OCI-LY1 (cell line): ENCODE measurements at regions not wholly inside any gene's neighbourhood (a gene's known extent, or its start where the extent isn't known, plus 50 kb on each side); places are given as distances from the start of the nearest gene placed in this dataset.

Experiments used
- H2AFZ ChIP-seq: fragments of 200-600 bp; sonication (generic), shearing (Covaris generic); 2 replicates; pipeline ENCODE4 v1.6.0; 2014; ENCODE audit warnings: antibody characterized with exemption, mild to moderate bottlenecking, low read length
- H3F3A ChIP-seq: fragments of 200-600 bp; sonication (generic), shearing (Covaris generic); 2 replicates; pipeline ENCODE4 v1.6.0; 2014; ENCODE audit warnings: mild to moderate bottlenecking, antibody characterized with exemption, low read length, moderate library complexity; ENCODE audit not compliant: insufficient read depth
- H3K27ac ChIP-seq: fragments of 200-600 bp; sonication (generic); 2 replicates; pipeline ENCODE4 v1.5.1; 2014; ENCODE audit warnings: low read length, mixed run types, mild to moderate bottlenecking, low read depth; ENCODE audit not compliant: poor library complexity, severe bottlenecking
- H3K27me3 ChIP-seq: fragments of 200-600 bp; sonication (generic); 2 replicates; pipeline ENCODE4 v1.6.0; 2014; ENCODE audit warnings: antibody characterized with exemption, mild to moderate bottlenecking, low read length, moderate library complexity; ENCODE audit not compliant: insufficient read depth
- H3K36me3 ChIP-seq: fragments of 200-600 bp; sonication (generic); 2 replicates; pipeline ENCODE4 v1.6.1; 2014; ENCODE audit warnings: mild to moderate bottlenecking, antibody characterized with exemption, low read length, moderate library complexity, mixed read lengths; ENCODE audit not compliant: insufficient read depth
- H3K4me1 ChIP-seq: fragments of 200-600 bp; sonication (generic); 2 replicates; pipeline ENCODE4 v1.5.1; 2014; ENCODE audit warnings: mild to moderate bottlenecking, low read length, moderate library complexity; ENCODE audit not compliant: insufficient read depth, severe bottlenecking
- H3K4me2 ChIP-seq: fragments of 200-600 bp; sonication (generic), shearing (Covaris generic); 2 replicates; pipeline ENCODE4 v1.6.1; 2014; ENCODE audit warnings: low read length
- H3K4me3 ChIP-seq: fragments of 200-600 bp; sonication (generic); 2 replicates; pipeline ENCODE4 v1.5.1; 2014; ENCODE audit warnings: low read length, low read depth, mild to moderate bottlenecking, mixed read lengths; ENCODE audit not compliant: poor library complexity, severe bottlenecking
- H3K79me2 ChIP-seq: fragments of 200-600 bp; shearing (Covaris generic); 2 replicates; pipeline ENCODE4 v1.6.1; 2016; ENCODE audit warnings: mixed run types, low read length, mixed read lengths; ENCODE audit not compliant: insufficient read depth
- H3K9ac ChIP-seq: fragments of 200-600 bp; sonication (generic), shearing (Covaris generic); 2 replicates; pipeline ENCODE4 v1.6.1; 2014; ENCODE audit warnings: mild to moderate bottlenecking, low read length, mixed read lengths
- H3K9me2 ChIP-seq: fragments of 200-600 bp; sonication (generic), shearing (Covaris generic); 2 replicates; pipeline ENCODE4 v1.6.1; 2014; ENCODE audit warnings: low read depth, mild to moderate bottlenecking, low read length, mixed read lengths
- H3K9me3 ChIP-seq: fragments of 200-600 bp; shearing (Covaris generic); 2 replicates; pipeline ENCODE4 v1.6.1; 2014; ENCODE audit warnings: low read length, mixed read lengths
- H4K20me1 ChIP-seq: fragments of 200-600 bp; sonication (generic), shearing (Covaris generic); 2 replicates; pipeline ENCODE4 v1.6.0; 2016; ENCODE audit warnings: mild to moderate bottlenecking, low read length; ENCODE audit not compliant: insufficient read depth
- EZH2 ChIP-seq: fragments of 200-600 bp; sonication (generic), shearing (Covaris generic); IDR thresholded peaks from 2 replicates; pipeline ENCODE4 v1.8.0; 2017; ENCODE audit warnings: borderline replicate concordance, mixed run types, mild to moderate bottlenecking, antibody characterized with exemption, low read length, moderate library complexity, mixed read lengths
- TF ChIP-seq, protein P1 (sequence below): fragments of 200-600 bp; sonication (generic), shearing (Covaris generic); IDR thresholded peaks from 2 replicates; pipeline ENCODE4 v1.5.1; 2017; ENCODE audit warnings: mild to moderate bottlenecking, antibody characterized with exemption, low read length, moderate library complexity, mixed read lengths

DNA sequence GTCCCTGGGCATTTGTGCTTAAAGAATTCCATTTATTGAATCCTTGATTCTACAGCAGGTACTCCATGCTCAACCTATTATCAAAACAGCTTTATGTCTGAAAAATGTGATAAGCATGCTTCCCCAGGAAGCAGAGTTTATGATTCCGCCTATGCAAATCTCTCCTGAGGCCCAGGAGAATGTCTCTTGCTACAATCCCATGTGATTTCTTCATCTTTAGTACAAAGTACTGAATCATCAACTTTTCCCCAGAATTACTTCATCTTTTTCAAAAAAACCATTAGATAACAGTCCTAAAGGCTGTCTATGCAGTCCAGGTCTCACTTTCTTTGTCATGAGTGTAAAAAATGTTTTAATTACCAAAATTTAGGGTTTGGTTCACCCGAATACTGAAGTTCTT, 130.2 kb upstream of the ADAMTSL1 start:
- H4K20me1 ChIP-seq = no peaks in the 10 kb centered on the region
- H3K27ac ChIP-seq = no peak overlapping the region
- no peak overlapping the region for H3K4me3 ChIP-seq
- H2AFZ ChIP-seq = no peak overlapping the region
- TF ChIP-seq, protein P1, sequence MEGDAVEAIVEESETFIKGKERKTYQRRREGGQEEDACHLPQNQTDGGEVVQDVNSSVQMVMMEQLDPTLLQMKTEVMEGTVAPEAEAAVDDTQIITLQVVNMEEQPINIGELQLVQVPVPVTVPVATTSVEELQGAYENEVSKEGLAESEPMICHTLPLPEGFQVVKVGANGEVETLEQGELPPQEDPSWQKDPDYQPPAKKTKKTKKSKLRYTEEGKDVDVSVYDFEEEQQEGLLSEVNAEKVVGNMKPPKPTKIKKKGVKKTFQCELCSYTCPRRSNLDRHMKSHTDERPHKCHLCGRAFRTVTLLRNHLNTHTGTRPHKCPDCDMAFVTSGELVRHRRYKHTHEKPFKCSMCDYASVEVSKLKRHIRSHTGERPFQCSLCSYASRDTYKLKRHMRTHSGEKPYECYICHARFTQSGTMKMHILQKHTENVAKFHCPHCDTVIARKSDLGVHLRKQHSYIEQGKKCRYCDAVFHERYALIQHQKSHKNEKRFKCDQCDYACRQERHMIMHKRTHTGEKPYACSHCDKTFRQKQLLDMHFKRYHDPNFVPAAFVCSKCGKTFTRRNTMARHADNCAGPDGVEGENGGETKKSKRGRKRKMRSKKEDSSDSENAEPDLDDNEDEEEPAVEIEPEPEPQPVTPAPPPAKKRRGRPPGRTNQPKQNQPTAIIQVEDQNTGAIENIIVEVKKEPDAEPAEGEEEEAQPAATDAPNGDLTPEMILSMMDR = no peak
- TF ChIP-seq EZH2 = no peak
- no peaks in the 10 kb centered on the region for H3K9me3 ChIP-seq
- no peaks in the 10 kb centered on the region for H3F3A ChIP-seq
- H3K79me2 ChIP-seq = no peaks in the 10 kb centered on the region
- H3K4me2 ChIP-seq = no peak overlapping the region
- H3K9ac ChIP-seq = no peak overlapping the region
- no peaks in the 10 kb centered on the region for H3K36me3 ChIP-seq
- no peaks in the 10 kb centered on the region for H3K9me2 ChIP-seq
- no peaks in the 10 kb centered on the region for H3K4me1 ChIP-seq
- 0 out of 2 replicates have a peak, but pooled peaks cover 4% of the 10 kb centered on the region for H3K27me3 ChIP-seq

DNA sequence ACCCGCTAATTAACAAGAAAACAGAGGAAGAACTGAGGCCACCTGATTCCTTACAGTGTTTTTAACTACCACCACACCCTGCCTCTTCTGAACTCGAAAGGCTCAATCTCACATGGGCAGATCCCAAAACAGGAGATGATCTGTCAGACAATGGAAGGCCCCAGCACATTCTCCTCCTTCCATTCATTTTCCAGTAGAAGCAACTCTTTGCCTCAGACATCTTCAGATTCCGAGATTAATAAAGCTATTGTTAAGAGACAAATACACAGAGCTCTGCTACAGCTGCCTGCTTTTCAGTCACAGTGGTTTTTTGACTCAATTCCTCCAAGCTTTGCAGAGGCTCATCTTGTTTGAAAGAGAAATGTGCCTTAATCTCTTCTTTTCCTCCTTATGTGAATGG, 127.2 kb upstream of the ADAMTSL1 start:
- H3K27me3 ChIP-seq = 0 out of 2 replicates have a peak, but pooled peaks cover 4% of the 10 kb centered on the region
- TF ChIP-seq, protein P1 = no peak
- TF ChIP-seq EZH2 = no peak
- no peaks in the 10 kb centered on the region for H3F3A ChIP-seq
- no peaks in the 10 kb centered on the region for H3K79me2 ChIP-seq
- no peaks in the 10 kb centered on the region for H3K4me1 ChIP-seq
- H3K4me3 ChIP-seq = no peak overlapping the region
- H3K36me3 ChIP-seq = no peaks in the 10 kb centered on the region
- H3K9me3 ChIP-seq = no peaks in the 10 kb centered on the region
- no peaks in the 10 kb centered on the region for H4K20me1 ChIP-seq
- H3K9me2 ChIP-seq = no peaks in the 10 kb centered on the region
- no peak overlapping the region for H3K27ac ChIP-seq
- H3K4me2 ChIP-seq = no peak overlapping the region
- H2AFZ ChIP-seq = no peak overlapping the region
- H3K9ac ChIP-seq = no peak overlapping the region

DNA sequence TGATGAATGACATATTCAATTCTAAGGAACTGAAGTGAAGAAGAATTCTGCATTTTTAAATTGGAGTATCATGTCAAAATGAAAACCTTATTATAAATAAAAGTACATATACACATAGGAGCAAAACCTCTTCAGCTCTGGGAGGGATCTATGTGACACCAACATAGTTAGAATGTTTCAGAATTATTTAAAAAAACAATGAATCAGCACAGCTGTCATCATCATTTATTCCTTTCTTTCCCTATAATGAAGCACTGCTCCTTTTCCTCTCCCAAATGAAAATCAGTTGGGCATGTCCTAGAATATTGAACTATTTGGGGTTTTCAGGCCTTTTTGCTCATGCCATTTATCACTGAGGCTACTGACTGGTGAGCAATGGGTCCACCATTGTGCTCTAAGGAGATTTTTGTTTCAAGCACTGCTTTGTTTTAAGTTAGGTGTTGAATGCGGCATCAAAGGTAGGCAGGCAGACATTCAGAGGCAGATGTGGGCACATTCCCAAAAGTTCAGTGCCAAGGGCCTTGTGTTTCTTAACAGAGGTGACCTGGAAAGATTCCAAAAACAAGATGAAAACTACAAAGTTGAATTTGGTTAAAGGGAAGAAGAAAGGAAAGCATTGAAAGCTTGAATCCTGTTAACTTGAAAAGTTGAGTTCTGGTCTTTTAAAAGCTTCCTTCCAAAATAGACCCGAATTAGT, 126.4 kb upstream of the ADAMTSL1 start:
- Histone ChIP-seq H3K79me2 (no peaks in the 10 kb centered on the region), H3K4me3 (no peak overlapping the region), H2AFZ (no peak overlapping the region), H4K20me1 (no peaks in the 10 kb centered on the region), H3K9me2 (no peaks in the 10 kb centered on the region), H3K4me1 (no peaks in the 10 kb centered on the region), H3K36me3 (no peaks in the 10 kb centered on the region), H3K27ac (no peak overlapping the region), H3K9me3 (no peaks in the 10 kb centered on the region), H3K4me2 (no peak overlapping the region), H3K9ac (no peak overlapping the region), H3K27me3 (0 out of 2 replicates have a peak, but pooled peaks cover 4% of the 10 kb centered on the region), H3F3A (no peaks in the 10 kb centered on the region)
- TF ChIP-seq EZH2 = no peak
- TF ChIP-seq, protein P1 = no peak
